Hepatocyte (in vitro differentiated cells): ENCODE measurements at regions not wholly inside any gene's neighbourhood (a gene's known extent, or its start where the extent isn't known, plus 50 kb on each side); places are given as distances from the start of the nearest gene placed in this dataset.
"Not testable (repeated sequence)": the region's sequence is repeated elsewhere in the genome, so short reads cannot be mapped to it uniquely, and the experiment has no call there.

Source experiments
- DNase-seq: peaks from one replicate; pipeline ENCODE4 v3.0.0-alpha.2; 2016; ENCODE audit warnings: low spot score
- H2AFZ ChIP-seq: fragments of 200-600 bp; sonication (generic); 2 replicates; pipeline ENCODE4 v1.6.0; 2016; ENCODE audit warnings: antibody characterized with exemption, mild to moderate bottlenecking
- H3K27ac ChIP-seq: fragments of 200-600 bp; sonication (generic); 2 replicates; pipeline ENCODE4 v1.5.1; 2016; ENCODE audit warnings: mild to moderate bottlenecking
- H3K27me3 ChIP-seq: fragments of 200-600 bp; sonication (generic); 2 replicates; pipeline ENCODE4 v1.6.1; 2016
- H3K36me3 ChIP-seq: fragments of 200-600 bp; sonication (generic); replicated peaks from 2 replicates; pipeline ENCODE4 v1.5.1; 2016; ENCODE audit warnings: low read depth; ENCODE audit not compliant: insufficient read depth
- H3K4me1 ChIP-seq: fragments of 200-600 bp; sonication (generic); 2 replicates; pipeline ENCODE4 v1.5.1; 2016; ENCODE audit warnings: mild to moderate bottlenecking, moderate library complexity; ENCODE audit not compliant: insufficient read depth
- H3K4me2 ChIP-seq: fragments of 200-600 bp; sonication (generic); 2 replicates; pipeline ENCODE4 v1.6.0; 2016
- H3K4me3 ChIP-seq: fragments of 200-600 bp; sonication (generic); 2 replicates; pipeline ENCODE4 v1.5.1; 2016; ENCODE audit warnings: mild to moderate bottlenecking
- H3K79me2 ChIP-seq: fragments of 200-600 bp; sonication (generic); 2 replicates; pipeline ENCODE4 v1.6.0; 2017; ENCODE audit warnings: mild to moderate bottlenecking
- H3K9me2 ChIP-seq: fragments of 200-600 bp; sonication (generic); replicated peaks from 2 replicates; pipeline ENCODE4 v1.6.0; 2017; ENCODE audit warnings: mild to moderate bottlenecking; ENCODE audit not compliant: insufficient read depth
- H3K9me3 ChIP-seq: fragments of 200-600 bp; sonication (generic); 2 replicates; pipeline ENCODE4 v1.5.1; 2016; ENCODE audit warnings: low read depth, mild to moderate bottlenecking
- H4K20me1 ChIP-seq: fragments of 200-600 bp; sonication (generic); 2 replicates; pipeline ENCODE4 v1.6.0; 2016; ENCODE audit warnings: mild to moderate bottlenecking; ENCODE audit not compliant: insufficient read depth, poor library complexity, severe bottlenecking
- EZH2 ChIP-seq: fragments of 200-600 bp; sonication (generic); IDR thresholded peaks from 2 replicates; pipeline ENCODE4 v1.6.1; 2016; ENCODE audit warnings: antibody characterized with exemption, mild to moderate bottlenecking, borderline replicate concordance
- EZH2phosphoT487 ChIP-seq: fragments of 200-600 bp; sonication (generic); IDR thresholded peaks from one replicate; pipeline ENCODE4 v1.6.1; 2018; ENCODE audit warnings: antibody characterized with exemption, mild to moderate bottlenecking, low read depth, moderate library complexity; ENCODE audit not compliant: unreplicated experiment, severe bottlenecking
- WGBS: methylation state at CpG from one replicate; pipeline ENCODE4 v1.1.6; 2016; ENCODE audit warnings: low lambda C conversion rate; ENCODE audit errors: missing lambda C conversion rate; 5-methylcytosine and 5-hydroxymethylcytosine counted together
- TF ChIP-seq, protein P1 (sequence below): fragments of 200-600 bp; sonication (generic); IDR thresholded peaks from 2 replicates; pipeline ENCODE4 v1.5.1; 2016; ENCODE audit warnings: antibody characterized with exemption, mild to moderate bottlenecking; ENCODE audit not compliant: poor library complexity

DNA sequence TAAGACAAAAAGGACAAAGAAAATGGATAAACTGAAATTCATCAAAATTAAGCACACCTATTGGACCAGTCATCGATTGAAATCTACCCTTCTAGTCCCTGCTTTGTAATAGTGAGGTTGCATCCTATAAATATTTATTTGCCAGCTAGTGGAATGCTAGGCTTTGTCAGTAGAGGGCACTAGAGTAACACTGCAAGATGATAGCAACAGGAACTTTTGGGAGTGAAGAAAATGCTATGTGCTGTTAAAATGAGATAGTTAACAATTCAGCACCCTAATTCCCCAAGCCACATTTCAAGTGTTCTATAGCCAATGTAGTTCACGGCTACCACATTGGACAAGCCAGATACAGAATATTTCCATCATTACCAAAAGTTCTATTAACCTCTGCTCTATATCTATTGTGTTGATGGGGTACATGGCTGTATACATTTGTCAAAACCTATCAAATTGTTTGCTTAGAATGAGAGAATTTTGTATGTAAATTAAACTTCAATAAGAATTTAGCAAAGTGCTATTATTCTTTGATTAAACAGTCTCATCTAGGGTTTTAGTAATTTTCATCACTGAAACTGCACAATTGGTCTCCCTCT is 69.8 kb downstream of the LSMEM1 start:
- WGBS: 29% methylated on average over 2 of the region's 2 CpGs
- H3K27ac ChIP-seq: no peak overlapping the region
- DNase-seq: peak; percentile 63
- no peaks in the 10 kb centered on the region for H3K27me3 ChIP-seq
- no peaks in the 10 kb centered on the region for H3K79me2 ChIP-seq
- H3K36me3 ChIP-seq: no peaks in the 10 kb centered on the region
- no peaks in the 10 kb centered on the region for H3K9me2 ChIP-seq
- no peak overlapping the region for H3K4me3 ChIP-seq
- TF ChIP-seq, protein P1, sequence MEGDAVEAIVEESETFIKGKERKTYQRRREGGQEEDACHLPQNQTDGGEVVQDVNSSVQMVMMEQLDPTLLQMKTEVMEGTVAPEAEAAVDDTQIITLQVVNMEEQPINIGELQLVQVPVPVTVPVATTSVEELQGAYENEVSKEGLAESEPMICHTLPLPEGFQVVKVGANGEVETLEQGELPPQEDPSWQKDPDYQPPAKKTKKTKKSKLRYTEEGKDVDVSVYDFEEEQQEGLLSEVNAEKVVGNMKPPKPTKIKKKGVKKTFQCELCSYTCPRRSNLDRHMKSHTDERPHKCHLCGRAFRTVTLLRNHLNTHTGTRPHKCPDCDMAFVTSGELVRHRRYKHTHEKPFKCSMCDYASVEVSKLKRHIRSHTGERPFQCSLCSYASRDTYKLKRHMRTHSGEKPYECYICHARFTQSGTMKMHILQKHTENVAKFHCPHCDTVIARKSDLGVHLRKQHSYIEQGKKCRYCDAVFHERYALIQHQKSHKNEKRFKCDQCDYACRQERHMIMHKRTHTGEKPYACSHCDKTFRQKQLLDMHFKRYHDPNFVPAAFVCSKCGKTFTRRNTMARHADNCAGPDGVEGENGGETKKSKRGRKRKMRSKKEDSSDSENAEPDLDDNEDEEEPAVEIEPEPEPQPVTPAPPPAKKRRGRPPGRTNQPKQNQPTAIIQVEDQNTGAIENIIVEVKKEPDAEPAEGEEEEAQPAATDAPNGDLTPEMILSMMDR: peak; percentile 83
- TF ChIP-seq EZH2phosphoT487 (no peak), EZH2 (no peak)
- H4K20me1 ChIP-seq: no peaks in the 10 kb centered on the region
- H3K9me3 ChIP-seq: no peaks in the 10 kb centered on the region
- H3K4me2 ChIP-seq: no peak overlapping the region
- no peaks in the 10 kb centered on the region for H3K4me1 ChIP-seq
- no peak overlapping the region for H2AFZ ChIP-seq

DNA sequence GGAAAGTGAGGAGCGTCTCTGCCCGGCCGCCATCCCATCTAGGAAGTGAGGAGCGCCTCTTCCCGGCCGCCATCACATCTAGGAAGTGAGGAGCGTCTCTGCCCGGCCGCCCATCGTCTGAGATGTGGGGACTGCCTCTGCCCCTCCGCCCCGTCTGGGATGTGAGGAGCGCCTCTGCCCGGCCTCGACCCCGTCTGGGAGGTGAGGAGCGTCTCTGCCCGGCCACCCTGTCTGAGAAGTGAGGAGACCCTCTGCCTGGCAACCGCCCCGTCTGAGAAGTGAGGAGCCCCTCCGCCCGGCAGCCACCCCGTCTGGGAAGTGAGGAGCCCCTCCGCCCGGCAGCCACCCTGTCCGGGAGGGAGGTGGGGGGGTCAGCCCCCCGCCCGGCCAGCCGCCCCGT is 70.7 kb downstream of the LSMEM1 start:
- H3K9me2 ChIP-seq, H3K9me3 ChIP-seq, H3K36me3 ChIP-seq, H3K4me2 ChIP-seq, H3K27ac ChIP-seq, H3K4me1 ChIP-seq, H2AFZ ChIP-seq, H3K4me3 ChIP-seq, H3K27me3 ChIP-seq, DNase-seq, H4K20me1 ChIP-seq, H3K79me2 ChIP-seq: not testable (repeated sequence)
- 98% methylated on average over 10 of the region's 30 CpGs for WGBS

DNA sequence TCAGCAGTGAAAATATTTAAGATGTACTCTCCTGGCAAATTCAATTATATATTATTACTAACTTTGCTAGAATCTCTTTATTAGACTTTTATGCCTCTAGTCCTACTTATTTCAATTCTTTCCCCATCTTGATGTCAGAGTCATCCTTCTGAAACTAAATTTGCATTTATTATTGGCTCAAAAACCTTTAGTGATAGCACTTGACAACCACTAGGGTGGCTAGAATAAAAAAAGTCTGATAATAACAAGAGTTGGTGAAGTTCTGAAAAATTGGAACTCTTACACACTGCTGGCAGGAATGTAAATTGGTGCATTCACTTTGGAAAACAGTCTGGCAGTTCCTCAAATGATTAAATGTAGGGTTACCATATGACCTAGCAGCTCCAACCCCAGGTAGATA is 73.8 kb downstream of the LSMEM1 start:
- Histone ChIP-seq H3K4me3 (no peak overlapping the region), H3K79me2 (no peaks in the 10 kb centered on the region), H3K4me2 (no peak overlapping the region), H3K36me3 (no peaks in the 10 kb centered on the region), H3K9me3 (no peaks in the 10 kb centered on the region), H3K4me1 (no peaks in the 10 kb centered on the region), H4K20me1 (no peaks in the 10 kb centered on the region), H3K9me2 (no peaks in the 10 kb centered on the region), H2AFZ (no peak overlapping the region), H3K27me3 (no peaks in the 10 kb centered on the region), H3K27ac (no peak overlapping the region)
- DNase-seq: no peak
- TF ChIP-seq EZH2 (no peak), EZH2phosphoT487 (no peak)
- TF ChIP-seq, protein P1: no peak

DNA sequence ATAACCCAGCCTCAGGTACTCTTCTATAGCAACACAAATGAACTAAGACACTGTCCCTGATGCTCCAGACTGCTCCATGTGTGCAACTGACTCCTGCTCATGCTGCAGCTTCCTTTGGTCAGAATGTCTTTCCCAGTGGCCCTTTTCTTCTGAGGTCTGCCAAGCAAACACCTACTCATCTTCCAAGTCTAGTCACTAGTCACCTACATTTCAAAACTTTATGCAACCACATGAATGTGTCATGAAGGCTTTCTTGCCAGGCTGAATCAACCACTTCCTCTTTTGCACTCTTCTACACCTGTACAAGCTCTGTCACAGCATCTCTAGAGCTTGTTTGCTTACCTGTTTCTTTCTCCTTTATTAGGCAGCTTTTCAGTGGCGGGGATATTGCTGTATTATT is 75.8 kb downstream of the LSMEM1 start:
- TF ChIP-seq EZH2phosphoT487 (no peak), EZH2 (no peak)
- TF ChIP-seq, protein P1: no peak
- Histone ChIP-seq H3K36me3 (no peaks in the 10 kb centered on the region), H3K9me2 (no peaks in the 10 kb centered on the region), H3K27me3 (no peaks in the 10 kb centered on the region), H3K4me2 (no peak overlapping the region), H3K79me2 (no peaks in the 10 kb centered on the region), H3K9me3 (no peaks in the 10 kb centered on the region), H3K4me1 (no peaks in the 10 kb centered on the region), H2AFZ (no peak overlapping the region), H3K27ac (no peak overlapping the region), H4K20me1 (no peaks in the 10 kb centered on the region), H3K4me3 (no peak overlapping the region)
- no peak for DNase-seq
- WGBS: 100% methylated on average over 1 of the region's 1 CpG
